Fibroblast of villous mesenchyme (primary cell): ENCODE measurements at regions not wholly inside any gene's neighbourhood (a gene's known extent, or its start where the extent isn't known, plus 50 kb on each side); places are given as distances from the start of the nearest gene placed in this dataset.
A peak's percentile ranks its signal among the peaks of the same experiment; 100 is the strongest.

ENCODE experiments used
- DNase-seq: peaks from one replicate; pipeline ENCODE4 v3.0.0-alpha.2; 2010; ENCODE audit warnings: low read depth
- H3K4me3 ChIP-seq: 2 replicates; pipeline ENCODE4 v1.5.1; 2011; ENCODE audit warnings: low read depth, mild to moderate bottlenecking, low read length
- TF ChIP-seq, protein P1 (sequence below): IDR thresholded peaks from 2 replicates; pipeline ENCODE4 v1.5.1; 2012; ENCODE audit warnings: low read depth, mild to moderate bottlenecking, low read length; ENCODE audit not compliant: insufficient read depth

DNA sequence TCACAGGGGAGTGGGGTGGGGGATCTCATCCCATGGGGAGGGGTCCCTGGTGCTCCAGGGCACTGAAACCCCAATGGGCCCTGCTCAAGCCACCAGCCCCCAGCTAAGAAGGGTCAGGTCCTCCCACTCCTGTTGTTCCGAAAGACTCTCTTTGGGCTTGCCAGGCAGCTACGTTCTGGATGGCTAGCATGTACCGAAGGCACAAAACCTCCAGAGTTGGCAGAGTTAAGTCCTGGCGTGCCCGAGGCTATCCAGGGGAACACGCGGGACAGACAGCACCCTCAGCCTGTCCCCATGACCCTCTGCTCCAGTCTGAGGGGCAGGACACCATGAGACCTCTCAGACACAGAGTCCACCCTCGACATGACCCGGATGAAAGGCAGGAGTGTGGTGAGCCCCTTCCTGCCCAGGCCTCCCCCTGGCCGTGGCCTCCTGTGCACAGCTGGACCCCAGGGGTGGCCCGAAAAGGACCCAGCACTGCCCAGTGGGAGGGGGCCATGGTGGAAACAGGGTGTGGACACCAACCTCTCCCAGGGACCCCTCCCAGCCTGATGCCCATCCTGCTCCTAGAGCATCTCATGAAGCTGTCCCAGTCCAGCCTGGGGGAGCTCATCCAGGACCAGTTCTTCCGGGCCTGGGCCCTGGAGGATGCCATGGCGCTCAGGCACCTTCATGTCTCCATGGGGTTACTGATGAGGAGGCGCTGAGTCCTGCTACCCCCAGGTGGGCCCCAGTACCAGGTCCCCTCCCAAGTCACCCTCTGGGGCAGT lies 53.0 kb upstream of the TPM4 start:
- no peak overlapping the region for H3K4me3 ChIP-seq
- TF ChIP-seq, protein P1, sequence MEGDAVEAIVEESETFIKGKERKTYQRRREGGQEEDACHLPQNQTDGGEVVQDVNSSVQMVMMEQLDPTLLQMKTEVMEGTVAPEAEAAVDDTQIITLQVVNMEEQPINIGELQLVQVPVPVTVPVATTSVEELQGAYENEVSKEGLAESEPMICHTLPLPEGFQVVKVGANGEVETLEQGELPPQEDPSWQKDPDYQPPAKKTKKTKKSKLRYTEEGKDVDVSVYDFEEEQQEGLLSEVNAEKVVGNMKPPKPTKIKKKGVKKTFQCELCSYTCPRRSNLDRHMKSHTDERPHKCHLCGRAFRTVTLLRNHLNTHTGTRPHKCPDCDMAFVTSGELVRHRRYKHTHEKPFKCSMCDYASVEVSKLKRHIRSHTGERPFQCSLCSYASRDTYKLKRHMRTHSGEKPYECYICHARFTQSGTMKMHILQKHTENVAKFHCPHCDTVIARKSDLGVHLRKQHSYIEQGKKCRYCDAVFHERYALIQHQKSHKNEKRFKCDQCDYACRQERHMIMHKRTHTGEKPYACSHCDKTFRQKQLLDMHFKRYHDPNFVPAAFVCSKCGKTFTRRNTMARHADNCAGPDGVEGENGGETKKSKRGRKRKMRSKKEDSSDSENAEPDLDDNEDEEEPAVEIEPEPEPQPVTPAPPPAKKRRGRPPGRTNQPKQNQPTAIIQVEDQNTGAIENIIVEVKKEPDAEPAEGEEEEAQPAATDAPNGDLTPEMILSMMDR, result no peak
- DNase-seq, result no peak

DNA sequence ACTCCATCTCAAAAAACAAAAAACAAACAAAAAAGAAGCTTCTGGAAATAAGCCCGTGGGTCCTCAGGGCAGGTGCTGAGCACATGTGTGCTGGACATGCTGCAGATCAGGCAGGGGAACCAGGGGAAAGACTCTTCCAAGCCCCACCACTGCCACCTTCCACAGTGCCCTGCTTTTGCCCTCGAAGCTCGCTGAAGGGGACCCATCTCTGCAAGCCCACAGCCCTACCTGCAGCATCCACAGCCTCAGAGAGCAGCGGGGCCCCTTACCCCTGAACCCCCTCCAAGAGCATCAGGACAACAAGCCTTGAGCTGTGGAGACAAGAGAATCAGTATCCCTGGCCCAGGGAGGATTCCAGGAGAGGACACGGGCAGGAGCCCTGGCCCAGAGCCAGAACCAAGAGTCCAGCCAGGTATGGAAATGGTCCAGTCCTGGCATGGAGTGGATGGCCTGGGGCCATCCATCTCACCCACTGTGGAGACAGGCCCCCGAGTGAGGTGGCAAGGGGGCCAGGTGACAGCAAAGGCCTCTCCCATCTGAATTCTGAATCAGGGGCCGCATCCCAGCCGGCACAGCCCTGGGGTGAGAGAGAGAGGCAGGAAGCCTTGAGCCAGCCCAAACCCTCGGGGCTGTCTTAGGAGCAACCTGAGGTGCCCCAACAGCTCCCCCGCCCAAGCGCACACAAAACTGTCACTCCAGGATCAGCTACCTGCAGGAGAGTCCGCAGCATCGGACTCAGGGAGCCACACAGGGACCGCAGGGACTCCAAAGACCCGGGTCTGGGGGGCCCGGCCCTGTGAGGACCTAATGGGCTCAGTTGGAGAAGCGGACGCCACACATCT lies 51.8 kb upstream of the TPM4 start:
- no peak overlapping the region for H3K4me3 ChIP-seq
- no peak for DNase-seq
- TF ChIP-seq, protein P1, result no peak

DNA sequence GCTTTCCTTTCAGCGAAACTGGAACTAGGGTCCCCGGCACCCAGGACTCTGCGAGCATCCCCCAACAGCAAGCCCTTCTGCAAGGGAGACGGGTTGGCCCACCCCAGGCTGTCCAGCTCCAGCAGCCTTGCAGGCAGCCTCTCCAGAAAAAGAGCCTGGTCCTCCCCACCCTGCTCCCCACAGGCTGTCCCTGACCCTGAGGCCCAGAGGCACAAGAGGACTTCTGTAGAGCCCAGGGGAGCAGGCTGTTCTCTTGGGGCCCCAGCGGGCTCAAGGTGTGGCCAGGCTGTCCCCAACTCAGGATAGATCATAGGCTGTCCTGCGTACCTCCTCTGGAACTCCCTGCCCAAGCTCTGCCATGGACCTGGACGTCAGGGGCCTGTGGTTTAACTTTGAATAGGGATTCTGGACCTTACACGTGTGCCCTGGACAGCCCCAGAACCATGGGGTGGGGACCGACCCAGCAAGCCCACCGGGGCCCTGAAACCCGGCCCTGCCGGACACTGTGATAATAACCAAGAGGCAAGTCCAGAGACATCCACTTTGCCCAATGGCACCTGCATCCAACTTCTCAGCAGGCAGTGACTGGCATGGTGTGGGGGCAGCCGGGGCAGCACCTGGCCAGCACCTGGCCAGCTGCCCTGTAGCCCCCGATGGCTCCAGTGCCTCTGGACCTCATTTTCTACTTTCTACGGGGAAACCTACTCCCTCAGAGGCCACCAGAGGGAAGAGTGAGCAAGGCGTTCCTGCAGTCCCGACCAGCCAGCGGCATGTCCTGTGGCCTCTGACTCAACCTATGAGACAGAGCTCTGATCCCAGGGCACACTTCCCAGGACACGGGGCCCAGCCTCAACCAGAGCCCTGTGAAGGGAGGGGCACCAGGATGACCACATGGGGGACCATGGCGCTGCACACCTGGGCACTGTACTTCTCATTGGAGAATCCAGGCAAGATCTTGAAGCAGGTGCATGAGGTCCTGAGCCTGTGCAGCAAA lies 50.9 kb upstream of the TPM4 start:
- H3K4me3 ChIP-seq, result no peak overlapping the region
- TF ChIP-seq, protein P1, result peak; percentile 74
- peak; percentile 60 for DNase-seq

DNA sequence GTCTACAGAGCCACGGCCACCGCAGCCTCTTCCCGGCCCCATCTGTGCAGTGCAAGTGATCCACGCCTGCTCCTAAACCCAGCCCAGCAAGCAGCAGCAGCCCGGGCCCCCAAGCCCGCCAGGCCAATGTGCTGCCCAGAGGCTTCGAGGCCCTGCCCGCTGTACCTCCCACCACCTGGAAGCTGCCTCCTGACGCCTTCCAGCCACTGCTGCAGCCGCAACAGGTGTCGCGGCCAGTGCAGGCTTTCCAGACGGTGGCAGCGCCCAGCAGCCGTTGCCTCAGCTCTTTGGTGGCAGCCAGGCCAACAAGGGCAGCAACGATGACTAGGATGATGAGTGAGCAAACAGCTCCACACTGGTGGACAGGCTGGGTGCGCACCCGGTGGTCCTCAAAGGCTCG lies 50.2 kb upstream of the TPM4 start:
- H3K4me3 ChIP-seq, result no peak overlapping the region
- TF ChIP-seq, protein P1, result no peak
- no peak for DNase-seq
